Skin of body (tissue), 1 donor: ENCODE measurements at regions not wholly inside any gene's neighbourhood (a gene's known extent, or its start where the extent isn't known, plus 50 kb on each side); places are given as distances from the start of the nearest gene placed in this dataset.

ENCODE experiments used
- DNase-seq: peaks from one replicate; lab custom pipeline; 2025; lab: John Stamatoyannopoulos, UW

DNA sequence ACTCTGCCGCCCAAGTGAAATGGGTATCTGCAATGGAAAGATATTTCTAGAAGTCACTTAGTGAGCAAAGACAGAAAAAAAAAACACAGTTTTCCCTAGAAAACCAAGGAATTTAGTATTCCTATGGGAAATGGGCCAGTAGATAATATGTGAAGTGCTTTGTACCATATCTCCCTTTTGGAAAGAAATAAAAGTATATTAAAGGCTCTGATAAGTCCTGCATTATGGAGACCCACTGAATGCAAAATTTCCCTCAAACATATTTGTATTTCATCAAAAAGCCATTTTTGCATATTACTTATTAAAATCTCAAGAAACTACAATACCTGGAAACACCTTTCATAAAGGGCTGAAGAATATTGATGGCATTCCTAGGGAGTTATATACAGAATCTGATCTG, 51.6 kb upstream of the DYNLRB2 start:
- DNase-seq, result no peak

DNA sequence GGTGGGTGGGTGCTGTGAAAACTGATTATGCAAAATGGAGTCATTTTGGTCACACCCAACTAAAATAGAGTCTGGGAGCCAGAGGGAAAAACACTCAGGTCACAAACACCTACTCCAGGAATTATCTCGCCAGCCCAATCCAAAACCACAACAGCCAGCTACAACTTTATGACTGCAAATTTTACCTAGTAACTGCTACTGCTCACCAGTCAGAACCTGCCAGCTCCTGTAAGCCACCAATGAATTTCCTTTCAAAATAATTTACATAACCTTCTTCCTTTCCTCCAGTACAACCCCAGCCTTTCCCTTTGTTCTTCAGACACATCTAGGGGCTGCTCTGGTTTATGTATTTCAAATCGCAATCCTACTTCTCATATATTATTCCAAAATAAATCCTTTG, 52.6 kb upstream of the DYNLRB2 start:
- DNase-seq, result no peak

DNA sequence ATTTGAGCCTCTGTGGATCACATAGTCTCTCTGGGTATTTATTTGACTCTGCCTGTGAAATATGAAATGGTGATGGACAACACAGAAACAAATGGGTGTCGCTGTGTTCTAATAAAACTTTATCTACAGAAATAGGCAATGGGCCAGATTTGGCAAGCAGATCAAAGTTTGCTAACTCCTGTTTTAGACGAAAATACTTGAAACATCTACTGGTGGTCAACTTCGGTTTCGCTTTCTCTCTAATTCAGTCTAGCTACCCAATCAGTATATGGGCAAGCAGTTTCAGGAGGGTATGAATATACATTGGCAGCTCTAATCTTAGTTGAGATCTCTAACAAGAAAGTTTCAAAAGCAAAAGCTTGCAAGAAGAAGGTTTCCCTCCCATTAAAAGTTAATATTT, 60.1 kb upstream of the DYNLRB2 start:
- no peak for DNase-seq

DNA sequence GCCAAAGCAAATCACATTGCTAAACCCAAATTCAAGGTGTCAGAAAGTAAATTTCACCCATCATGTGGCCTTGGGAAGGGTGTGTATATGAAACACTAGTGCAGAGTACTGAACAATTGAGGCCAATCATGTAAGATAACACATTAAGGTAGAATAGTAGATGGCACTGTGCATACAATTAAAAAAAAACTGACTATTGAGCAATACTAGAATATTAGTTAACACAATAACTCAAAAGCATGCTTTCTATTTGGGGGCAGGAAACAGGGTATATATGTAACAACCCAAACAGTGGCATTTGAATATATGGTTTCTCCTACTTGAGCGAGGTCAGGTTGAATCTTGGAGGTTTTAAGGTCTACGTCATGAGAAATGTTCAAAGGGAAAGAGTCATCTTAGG, 63.0 kb upstream of the DYNLRB2 start:
- DNase-seq, result no peak

DNA sequence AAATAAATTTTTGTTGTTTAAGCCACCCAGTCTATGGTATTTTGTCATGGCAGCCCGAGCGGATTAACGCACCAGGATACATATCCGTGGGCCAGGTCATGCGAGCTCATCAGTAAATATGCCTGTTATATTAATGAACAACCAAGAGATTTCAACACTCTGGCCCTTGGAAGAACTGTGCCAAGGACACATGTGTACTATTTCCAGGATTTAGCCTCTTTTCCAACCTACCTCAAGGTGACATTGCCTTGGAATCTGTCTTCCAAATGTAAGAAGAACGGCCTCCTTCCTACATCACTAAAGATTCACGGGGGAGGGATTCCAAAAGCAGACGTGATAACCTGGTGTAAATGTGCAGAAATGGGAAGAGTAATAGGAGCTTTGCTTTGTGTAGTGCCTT, 72.8 kb upstream of the DYNLRB2 start:
- no peak for DNase-seq

DNA sequence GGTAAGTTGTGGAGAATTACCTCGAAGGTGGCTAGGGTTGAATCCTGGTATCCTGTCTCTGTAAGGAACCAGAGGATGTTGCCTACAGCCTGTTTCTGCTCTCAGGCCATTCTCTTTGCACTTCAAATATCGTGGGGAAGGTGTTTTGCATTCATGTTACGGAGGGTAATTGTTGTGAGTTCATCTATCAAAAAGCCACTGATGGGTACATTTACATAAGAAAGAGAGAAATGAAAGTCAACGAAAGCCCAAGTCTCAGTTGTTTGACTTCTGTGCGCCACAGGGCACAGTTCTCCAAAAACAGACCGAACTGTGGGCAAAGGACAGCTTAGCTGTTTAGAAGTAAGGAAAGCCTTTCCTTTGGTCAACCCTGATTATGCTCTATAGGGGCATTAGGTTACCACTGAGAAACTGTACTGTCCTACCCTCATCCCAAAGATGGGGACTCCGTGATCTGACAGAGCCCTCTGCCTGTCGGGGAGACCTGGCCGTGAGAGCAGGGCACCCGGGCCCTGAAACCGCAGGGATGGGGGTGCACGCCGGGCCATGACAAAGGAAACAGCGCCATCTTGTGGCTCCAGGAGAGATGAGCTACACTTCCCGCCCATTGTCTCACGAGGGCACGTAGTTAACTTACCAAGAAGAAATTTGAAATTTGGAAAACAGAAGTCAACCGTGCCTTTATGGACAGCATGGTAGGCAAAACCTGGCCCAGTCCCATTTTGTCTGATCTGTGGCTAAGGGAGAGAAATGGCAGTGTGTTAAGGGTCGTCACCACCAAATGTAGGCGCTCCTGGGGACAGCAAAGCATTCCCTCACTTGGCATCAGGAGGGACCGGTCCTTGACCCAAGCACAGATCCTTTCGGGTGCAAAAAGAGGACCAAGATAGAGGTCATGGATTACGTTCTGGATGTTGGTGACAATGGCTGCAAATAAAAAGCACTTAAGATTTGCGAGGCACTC, 74.5 kb upstream of the DYNLRB2 start:
- peak; percentile 54 for DNase-seq

DNA sequence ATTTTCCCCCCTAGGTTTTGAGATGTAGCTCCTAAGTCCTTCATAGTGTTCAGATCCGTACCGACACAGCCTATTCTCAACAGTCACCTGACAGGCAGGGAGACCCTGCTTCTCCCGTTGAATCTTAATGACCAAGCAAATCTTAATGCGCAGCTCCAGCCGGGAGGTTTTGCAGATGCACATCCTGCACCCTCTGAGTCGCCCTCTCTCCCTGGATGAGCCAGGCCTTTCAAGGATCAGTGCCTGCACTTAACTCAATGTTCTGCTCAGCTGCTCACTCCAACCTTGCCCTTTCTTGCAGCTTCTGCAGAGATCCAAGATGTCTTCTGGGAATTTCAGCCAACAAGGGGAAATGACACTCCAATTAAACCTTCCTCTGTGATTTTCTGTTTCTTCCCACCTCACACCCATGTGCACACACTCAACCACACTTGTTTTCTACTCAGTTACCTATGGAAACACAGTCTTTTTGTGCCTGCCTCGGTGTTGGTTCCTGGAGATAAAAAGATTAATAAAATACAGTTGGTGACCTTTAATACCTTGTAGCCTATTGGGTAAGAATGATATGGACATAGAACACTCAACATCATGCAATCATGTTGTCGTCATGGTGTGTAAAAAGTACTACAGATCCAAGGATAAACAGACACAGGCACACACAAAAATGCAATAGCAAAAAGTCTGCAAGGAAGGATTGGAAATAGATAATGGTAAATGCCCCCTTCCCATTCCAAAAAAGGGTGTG, 76.9 kb upstream of the DYNLRB2 start:
- no peak for DNase-seq

DNA sequence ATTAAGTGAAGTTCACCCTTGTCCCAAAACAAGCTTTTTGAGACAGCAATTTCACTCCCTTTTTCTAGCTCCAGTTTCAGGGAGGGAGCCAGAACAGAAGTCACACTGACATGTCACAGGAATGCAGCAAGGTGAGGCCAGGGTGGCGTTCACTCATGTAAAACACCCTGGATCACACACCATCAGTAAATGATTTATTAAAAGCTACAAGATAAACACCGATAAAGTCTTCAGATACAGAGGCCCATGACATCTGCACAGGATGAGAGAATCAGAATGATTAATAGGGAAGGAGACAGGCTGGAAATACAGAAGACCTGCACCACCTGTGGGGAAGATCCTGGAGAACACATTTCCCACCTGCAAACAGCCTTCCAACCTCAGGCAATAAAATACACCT, 77.5 kb upstream of the DYNLRB2 start:
- DNase-seq, result no peak

DNA sequence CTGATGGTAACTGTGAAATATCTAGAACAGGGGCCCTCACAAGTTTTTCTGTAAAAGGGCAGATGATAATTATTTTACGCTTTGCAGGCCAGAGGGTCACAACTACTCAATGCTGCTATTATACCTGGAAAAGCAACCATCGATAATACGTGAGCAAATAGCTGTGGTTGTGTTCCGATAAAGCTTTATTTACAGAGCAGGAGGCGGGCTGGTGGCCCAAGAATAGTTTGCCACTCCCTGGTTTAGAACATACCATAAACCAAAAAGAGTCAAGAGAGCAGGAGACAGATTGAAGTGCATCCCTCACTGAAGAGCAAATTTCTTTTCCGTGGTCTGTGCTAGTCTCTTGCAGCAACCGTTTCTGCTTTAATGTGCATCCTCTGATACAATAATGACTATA, 77.9 kb upstream of the DYNLRB2 start:
- no peak for DNase-seq

DNA sequence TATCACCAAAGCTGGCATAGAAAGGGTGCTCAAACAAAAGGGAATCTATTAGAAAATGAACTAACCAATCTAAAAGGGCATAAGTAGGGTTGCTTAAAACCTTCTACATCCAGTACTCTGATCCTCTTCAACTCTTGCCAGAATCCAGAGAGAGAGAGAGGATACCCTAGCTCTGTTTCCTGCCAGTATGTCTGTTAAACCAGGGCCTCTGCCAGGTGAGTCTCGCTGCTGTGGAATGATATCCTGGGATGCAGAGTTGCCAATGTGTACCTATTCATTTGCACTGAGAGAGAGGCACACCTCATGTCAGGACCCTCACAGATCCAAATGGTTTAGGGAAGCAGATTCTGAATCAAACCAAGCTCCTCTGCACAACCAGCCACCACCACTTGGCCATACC, 79.8 kb upstream of the DYNLRB2 start:
- no peak for DNase-seq

DNA sequence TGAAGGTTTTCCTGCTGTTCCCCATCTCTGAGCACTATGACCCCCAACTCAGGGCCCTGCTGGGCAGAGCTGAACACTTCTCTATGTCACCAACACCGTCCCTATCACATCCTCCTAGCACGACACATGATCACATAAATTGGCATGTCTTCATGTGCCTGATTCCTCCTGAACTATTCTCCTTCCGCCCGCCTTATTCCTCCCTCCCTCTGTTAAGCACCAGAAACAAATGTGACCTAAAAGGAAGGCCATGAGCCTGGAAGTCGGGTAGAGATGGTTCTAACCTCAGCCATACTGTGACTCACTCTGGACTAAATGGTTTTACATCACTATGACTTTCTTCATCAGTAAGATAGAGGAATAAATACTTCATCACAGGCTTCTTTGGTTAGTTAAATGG, 80.8 kb upstream of the DYNLRB2 start:
- DNase-seq, result peak; percentile 23

DNA sequence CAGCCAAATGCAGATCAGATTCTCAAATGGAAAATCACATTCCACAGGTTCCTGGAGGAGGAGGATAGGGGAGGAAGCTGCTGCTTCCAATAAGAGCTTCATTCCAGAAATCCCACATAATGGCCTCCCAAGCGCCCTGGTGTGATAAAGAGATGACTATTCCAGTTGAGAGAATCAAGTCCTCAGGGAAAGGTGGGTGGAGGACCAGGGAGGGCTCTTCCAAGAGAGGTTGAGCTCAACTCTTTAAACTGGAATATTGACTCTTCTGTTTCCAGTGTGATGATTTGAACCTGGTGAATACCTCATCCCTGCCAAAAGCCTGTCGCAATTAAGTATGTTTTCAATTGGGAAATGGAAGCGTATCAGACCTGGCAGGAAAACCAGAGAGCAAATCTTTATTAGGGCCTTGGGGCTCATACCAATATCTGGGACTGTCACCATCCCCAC, 81.4 kb upstream of the DYNLRB2 start:
- peak; percentile 94 for DNase-seq

DNA sequence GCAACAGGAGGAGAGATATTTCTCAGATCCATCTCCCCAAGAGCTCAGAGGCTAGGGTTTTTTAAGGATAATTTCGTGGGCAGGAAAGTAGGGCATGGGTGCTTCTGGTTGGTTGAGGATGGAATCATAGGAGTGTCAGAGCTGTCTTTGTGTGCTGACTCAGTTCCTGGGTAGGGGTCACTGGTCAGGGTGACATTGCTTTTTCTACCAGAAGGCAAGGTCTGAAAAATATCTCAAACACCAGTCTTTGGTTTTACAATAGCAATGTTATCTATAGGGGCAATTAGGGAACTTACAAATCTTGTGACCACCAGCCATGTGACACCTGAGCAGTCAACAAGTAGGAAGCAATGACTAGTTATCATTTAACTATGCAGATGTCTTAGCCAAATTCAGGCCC, 82.9 kb upstream of the DYNLRB2 start:
- DNase-seq, result no peak

DNA sequence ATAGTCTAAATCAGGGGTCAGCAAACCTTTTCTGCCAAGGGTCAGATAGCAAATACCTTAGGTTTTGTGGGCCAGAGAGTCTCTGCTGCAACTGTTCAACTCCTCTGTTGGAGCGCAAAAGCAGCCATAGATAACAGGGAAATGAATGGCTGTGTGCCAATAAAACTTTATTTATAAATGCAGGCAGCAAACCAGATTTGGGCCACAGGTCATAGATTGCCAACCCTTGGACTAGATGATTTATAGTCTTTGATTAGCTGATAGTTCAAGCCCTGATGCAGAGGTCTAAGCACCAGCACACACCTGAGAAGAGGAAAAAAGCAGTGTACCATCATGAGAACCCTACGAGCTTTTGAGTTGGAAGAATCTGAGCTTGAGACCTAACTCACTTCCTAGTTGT, 86.0 kb upstream of the DYNLRB2 start:
- no peak for DNase-seq

DNA sequence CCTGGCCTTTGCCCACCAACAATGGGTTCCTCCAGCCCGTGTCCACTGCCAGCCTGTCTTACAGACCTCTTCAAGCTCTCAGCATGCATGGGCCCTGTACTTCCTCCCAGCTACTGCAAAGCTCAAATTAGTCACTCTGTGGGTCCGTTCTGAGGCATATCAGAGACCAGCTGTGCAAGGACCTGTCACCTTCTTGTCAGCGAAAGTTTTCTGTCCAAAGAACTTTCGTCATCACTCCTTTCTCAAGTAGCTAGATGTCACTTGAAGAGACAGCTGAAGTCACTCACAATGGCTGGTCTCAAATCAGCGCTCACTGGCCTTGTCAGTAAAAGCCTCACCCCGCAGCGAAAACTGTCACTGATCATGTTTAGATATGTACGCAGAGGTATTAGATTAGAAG, 91.4 kb upstream of the DYNLRB2 start:
- DNase-seq, result no peak

DNA sequence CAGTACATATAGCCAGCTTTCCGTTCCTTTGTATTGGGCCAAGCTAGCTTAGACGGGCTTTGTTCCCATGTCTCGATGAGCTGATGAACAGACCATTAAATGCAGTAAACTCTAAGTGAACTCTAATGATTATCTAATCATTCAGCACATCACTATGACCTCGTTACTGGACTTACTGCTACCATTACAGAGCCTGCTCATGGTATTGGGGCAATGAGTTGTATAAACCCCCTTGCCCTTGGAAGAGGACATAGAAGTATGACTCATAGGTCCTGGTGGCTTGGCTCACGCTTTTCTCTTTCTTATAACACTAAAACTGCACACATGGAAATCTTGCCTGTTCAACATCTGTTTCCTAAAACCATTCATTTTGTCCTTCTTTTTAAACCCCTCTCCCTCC, 93.6 kb upstream of the DYNLRB2 start:
- DNase-seq, result peak; percentile 95

DNA sequence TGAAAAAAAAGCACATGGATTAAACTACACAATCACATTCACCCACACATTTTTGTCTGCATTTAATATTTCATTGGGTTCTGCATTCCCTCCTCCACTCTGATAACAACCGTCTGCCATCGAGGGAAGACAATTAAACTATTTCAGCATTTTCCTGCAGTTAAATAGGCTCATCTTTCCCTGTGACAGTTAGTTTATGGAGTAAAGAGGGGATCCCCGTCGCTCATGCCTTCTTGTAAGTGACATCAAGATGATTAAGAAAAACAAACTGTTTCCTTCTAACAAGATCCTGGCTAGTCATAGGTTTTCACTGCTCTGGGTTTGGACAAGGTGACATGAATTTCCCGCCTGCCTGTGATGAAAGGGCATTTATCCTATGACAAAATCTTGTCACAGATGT, 98.0 kb upstream of the DYNLRB2 start:
- no peak for DNase-seq

DNA sequence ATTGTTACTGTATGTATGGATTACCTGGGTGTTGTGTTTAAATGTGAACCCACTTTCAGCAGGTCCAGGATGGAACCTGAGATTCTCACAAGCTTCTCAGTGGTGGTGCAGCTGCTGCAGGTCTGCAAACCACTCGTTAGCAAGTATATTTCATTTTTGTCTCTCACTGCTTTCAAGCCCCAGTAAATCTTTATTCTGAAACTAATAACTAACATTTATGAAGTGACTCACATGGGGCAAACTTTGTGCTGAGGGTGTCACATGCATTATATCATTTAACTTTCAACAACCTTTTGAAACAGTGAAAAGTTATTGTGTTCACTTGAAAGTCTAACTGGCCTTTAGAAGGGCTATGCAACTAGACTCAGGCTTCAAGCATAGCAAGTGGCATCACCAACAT, 98.9 kb upstream of the DYNLRB2 start:
- no peak for DNase-seq

DNA sequence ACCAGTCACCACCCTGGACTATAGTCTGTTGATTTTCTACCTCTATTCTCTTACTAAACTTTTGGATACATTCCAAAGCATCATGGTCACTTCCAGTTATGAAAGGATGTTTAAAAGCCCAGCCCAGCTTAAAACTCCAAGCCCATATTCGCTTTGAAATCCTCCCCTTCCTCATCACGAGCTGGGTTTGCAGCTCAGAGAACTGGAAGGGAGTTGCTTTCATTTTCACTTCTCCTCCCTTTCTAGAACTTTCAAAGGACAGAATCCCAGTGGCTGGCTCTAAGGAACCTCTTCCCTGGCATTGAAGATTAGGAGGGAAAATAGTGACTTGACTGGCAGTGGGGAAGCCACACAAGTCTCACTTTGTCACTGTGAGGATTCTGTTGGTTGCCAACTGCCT, 100.1 kb upstream of the DYNLRB2 start:
- DNase-seq, result no peak

DNA sequence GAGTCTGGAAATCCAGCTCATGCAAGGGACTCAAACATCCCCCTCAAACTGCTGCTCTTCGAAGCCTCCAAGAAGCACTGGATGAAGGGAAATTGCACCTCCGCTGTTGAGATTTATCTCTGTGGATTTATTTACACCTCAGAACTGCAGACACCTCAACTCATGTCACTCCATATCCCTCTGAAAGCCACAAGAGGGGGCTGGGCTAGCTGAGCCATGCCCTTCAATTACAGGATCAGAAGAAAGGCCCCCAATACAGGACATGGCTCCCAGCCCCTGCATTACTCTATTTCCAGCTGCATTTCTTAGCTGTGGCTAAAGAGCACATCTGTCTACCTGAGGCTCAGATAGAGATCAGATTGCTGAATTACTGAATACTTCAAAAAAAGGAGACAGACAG, 103.1 kb upstream of the DYNLRB2 start:
- no peak for DNase-seq

DNA sequence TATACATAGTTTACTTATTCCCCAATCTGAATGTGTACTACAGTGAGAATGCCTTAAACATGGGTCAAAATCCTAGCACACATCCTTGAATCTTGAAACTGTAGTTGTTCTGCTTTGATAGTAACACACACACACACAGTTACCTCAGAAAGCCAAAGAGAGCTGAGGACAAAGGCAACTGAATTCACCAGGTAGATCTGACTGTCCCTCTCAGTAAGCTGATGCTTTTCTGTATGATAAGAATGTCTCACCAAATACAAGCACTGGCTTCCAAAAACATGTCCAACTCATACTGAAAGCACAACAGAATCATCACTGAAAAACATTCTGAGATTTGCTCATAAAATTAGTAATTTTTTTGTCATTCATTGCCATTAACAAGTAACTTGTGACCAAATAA, 104.3 kb upstream of the DYNLRB2 start:
- DNase-seq, result no peak

DNA sequence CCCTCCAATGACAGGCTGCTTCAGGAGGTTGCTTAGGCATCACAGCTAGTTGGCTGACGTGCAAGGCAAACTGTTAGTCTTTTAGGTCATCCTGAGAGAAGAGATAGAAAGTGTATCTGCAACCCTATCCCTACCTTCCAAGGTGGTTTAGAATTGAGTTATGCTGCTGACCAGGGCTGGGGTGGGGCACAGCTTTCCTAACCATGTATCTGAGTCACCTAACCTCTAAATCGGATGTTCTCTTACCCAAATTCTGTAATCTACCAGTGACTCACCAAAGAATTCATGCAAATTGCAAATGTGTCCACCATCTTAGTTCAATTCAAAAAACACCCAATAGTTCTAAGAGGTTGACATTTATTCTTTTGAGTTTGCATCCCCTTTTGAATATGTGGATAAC, 107.2 kb upstream of the DYNLRB2 start:
- no peak for DNase-seq

DNA sequence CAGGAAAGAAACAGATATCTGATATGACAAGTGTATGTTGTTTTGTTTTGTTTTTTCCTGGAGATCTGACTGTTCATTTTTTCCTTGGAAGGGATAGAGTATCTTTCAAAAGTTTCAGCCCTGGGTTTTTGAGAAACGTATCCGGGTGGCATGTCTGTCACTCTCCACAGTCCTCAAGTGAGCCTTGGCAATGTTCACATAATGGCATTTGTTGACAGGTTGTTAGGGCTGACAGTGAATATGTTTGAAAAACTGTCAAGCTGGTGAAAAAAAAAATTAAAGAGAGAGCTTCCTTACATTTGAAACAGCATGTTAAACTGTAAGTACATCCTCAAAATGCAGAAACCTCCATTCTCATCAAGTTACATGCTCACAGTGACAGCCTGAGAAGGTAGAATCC, 113.0 kb upstream of the DYNLRB2 start:
- no peak for DNase-seq
